GM10266 (cell line): ENCODE measurements at regions not wholly inside any gene's neighbourhood (a gene's known extent, or its start where the extent isn't known, plus 50 kb on each side); places are given as distances from the start of the nearest gene placed in this dataset.
A peak's percentile ranks its signal among the peaks of the same experiment; 100 is the strongest.

Experiments
- DNase-seq: peaks from one replicate; pipeline ENCODE4 v3.0.0; 2012; ENCODE audit errors: extremely low spot score
- CTCF ChIP-seq: IDR thresholded peaks from 2 replicates; pipeline ENCODE4 v1.5.1; 2012; ENCODE audit warnings: mild to moderate bottlenecking, low read depth; ENCODE audit not compliant: control insufficient read depth, insufficient read depth; ENCODE audit errors: missing control alignments

DNA sequence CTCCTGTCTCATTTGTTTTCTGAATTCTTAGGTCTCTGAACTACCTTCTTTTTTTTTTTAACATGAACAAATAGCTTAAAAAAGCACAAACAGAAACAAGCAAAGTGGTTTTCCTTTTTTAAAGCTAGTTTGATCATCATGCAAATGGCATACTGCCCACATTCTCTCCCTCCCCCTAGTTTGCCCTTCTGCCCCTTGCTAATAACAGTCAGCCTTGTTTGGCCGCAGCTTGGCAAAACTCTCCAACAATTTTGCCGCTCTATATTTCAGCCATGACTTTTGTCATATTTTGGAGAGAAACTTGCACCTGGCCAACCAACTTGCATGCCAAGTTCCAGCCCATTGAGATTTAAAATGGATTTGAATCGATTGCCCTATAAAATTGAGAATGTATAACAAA lies 666.0 kb upstream of the NR2F2 start:
- TF ChIP-seq CTCF = no peak
- no peak for DNase-seq

DNA sequence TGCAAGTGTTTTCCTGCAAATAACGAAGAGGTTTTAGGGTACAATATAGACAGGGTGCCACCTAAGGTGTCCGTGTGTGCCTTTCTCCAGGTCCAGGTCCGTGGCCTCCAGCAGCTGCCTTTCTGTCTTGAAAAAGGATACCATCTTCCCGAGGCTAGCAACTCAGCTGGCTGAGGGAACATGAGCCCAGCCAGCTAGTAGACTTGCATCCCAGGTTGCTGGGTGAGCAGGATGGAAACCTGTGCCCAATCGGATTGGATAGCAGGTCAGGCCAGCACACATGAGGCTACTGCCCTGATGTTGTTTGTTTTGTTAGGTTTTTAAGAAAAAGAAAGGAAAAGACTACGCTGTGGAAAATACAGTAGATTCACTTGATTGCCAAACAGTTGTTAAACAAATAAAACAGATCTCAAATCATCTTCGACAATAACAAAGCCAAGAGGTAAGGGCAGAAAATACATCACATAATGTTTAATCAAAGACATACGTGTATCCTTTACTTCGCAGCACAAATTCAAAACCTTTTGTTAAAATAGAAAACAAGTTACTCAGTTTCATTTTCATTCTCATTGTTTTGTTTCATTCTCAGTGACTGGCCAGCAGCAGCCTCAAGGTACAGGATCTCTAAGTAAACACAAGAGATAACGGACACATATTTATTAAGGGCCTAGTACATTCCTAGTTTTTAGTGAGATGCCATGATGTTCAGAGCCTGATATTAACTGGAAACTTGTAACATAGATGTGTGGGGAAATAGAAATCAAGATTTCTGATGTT lies 661.2 kb upstream of the NR2F2 start:
- no peak for TF ChIP-seq CTCF
- DNase-seq = peak; percentile 12

DNA sequence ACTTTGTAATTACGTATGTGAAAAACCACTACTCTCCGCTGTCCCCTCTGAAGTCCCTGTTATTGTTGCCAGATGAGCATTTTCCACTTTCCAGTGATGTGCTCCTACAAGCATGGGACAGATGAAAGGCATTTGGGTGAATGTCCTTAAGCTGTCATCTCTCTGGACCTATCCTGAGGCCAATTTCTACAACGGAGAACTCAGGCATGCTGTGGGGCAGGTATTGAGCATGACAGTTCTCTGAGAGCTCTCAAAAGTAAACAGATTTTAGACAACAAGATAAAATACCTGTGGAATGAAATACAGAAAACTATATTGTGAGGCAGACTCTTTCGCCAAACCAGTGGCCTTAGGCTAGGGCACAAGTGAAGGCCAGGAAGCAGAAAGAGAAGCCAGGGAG lies 656.5 kb upstream of the NR2F2 start:
- TF ChIP-seq CTCF = no peak
- DNase-seq = no peak

- no peak for DNase-seq
- TF ChIP-seq CTCF = no peak
Measured at GRCh38 chr15:95676500-95676899, 654.0 kb upstream of the NR2F2 start.

GRCh38 chr15:95679847-95680582 lies 650.5 kb upstream of the NR2F2 start:
- DNase-seq = no peak
- no peak for TF ChIP-seq CTCF

GRCh38 chr15:95680728-95681127 lies 649.8 kb upstream of the NR2F2 start:
- DNase-seq = no peak
- no peak for TF ChIP-seq CTCF
